Gastroesophageal sphincter (tissue), 3 donors: ENCODE measurements at regions not wholly inside any gene's neighbourhood (a gene's known extent, or its start where the extent isn't known, plus 50 kb on each side); places are given as distances from the start of the nearest gene placed in this dataset.

Source experiments
- EP300 ChIP-seq: sonication (generic); formaldehyde crosslinking; IDR thresholded peaks from one replicate; pipeline ENCODE4 v1.6.1; 2017; ENCODE audit warnings: antibody characterized with exemption, mild to moderate bottlenecking
- POLR2A ChIP-seq, 2 donors: fragments of 450-650 bp; IDR thresholded peaks; one replicate each; pipeline ENCODE4 v1.6.1; 2017; ENCODE audit warnings: antibody characterized with exemption in 2 of 2, mild to moderate bottlenecking in 2 of 2, moderate library complexity in 1 of 2
- POLR2AphosphoS5 ChIP-seq: sonication (generic); formaldehyde crosslinking; IDR thresholded peaks from one replicate; pipeline ENCODE4 v1.6.1; 2017; ENCODE audit warnings: antibody characterized with exemption
- TF ChIP-seq, protein P1 (sequence below), 4 experiments: fragments of 200-600 bp in 2 of 4; fragments of 450-650 bp in 2 of 4; sonication (generic) in 1 of 4; IDR thresholded peaks; one replicate each; pipeline ENCODE4 v1.5.1; 2017 to 2019; ENCODE audit warnings: antibody characterized with exemption in 4 of 4, mild to moderate bottlenecking in 2 of 4, moderate library complexity in 2 of 4

- TF ChIP-seq, protein P1, sequence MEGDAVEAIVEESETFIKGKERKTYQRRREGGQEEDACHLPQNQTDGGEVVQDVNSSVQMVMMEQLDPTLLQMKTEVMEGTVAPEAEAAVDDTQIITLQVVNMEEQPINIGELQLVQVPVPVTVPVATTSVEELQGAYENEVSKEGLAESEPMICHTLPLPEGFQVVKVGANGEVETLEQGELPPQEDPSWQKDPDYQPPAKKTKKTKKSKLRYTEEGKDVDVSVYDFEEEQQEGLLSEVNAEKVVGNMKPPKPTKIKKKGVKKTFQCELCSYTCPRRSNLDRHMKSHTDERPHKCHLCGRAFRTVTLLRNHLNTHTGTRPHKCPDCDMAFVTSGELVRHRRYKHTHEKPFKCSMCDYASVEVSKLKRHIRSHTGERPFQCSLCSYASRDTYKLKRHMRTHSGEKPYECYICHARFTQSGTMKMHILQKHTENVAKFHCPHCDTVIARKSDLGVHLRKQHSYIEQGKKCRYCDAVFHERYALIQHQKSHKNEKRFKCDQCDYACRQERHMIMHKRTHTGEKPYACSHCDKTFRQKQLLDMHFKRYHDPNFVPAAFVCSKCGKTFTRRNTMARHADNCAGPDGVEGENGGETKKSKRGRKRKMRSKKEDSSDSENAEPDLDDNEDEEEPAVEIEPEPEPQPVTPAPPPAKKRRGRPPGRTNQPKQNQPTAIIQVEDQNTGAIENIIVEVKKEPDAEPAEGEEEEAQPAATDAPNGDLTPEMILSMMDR (IDR thresholded peaks at IDR 0.05): no peak
- no peak for TF ChIP-seq POLR2A (IDR thresholded peaks at IDR 0.05)
- no peak for TF ChIP-seq POLR2AphosphoS5
- no peak for TF ChIP-seq EP300
These were observed 354.3 kb downstream of the GPD2 start for GRCh38 chr2:156790343-156791037.
